GM12891 (cell line): ENCODE measurements at regions not wholly inside any gene's neighbourhood (a gene's known extent, or its start where the extent isn't known, plus 50 kb on each side); places are given as distances from the start of the nearest gene placed in this dataset.

Source experiments
- PAX5 ChIP-seq: IDR thresholded peaks from 2 replicates; pipeline ENCODE4 v1.6.1; 2011; ENCODE audit warnings: low read length, moderate library complexity, mild to moderate bottlenecking; ENCODE audit not compliant: insufficient read depth, severe bottlenecking
- POLR2A ChIP-seq: IDR thresholded peaks from 2 replicates; pipeline ENCODE4 v1.6.1; 2011; ENCODE audit warnings: low read depth, low read length, control low read depth
- POLR2AphosphoS5 ChIP-seq: IDR thresholded peaks from 2 replicates; pipeline ENCODE4 v1.6.1; 2011; ENCODE audit warnings: low read depth, low read length, control low read depth
- POU2F2 ChIP-seq: IDR thresholded peaks from 2 replicates; pipeline ENCODE4 v1.6.1; 2011; ENCODE audit warnings: low read depth, mild to moderate bottlenecking, control low read depth, low read length, moderate library complexity
- SPI1 ChIP-seq: IDR thresholded peaks from 2 replicates; pipeline ENCODE4 v1.6.1; 2011; ENCODE audit warnings: low read depth, low read length, control low read depth
- TAF1 ChIP-seq: IDR thresholded peaks from 2 replicates; pipeline ENCODE4 v1.6.1; 2011; ENCODE audit warnings: low read depth, low read length, control low read depth

- no peak for TF ChIP-seq POLR2A
- no peak for TF ChIP-seq POLR2AphosphoS5
- no peak for TF ChIP-seq TAF1
- no peak for TF ChIP-seq SPI1
- TF ChIP-seq POU2F2, result no peak
- TF ChIP-seq PAX5, result no peak
These were observed 157.4 kb downstream of the SUCLG1 start for GRCh38 chr2:84301717-84302116.
